ENCODE measurements at regions not wholly inside any gene's neighbourhood (a gene's known extent, or its start where the extent isn't known, plus 50 kb on each side); places are given as distances from the start of the nearest gene placed in this dataset.
A peak's percentile ranks its signal among the peaks of the same experiment; 100 is the strongest.
"Not testable (repeated sequence)": the region's sequence is repeated elsewhere in the genome, so short reads cannot be mapped to it uniquely, and the experiment has no call there.

DNA sequence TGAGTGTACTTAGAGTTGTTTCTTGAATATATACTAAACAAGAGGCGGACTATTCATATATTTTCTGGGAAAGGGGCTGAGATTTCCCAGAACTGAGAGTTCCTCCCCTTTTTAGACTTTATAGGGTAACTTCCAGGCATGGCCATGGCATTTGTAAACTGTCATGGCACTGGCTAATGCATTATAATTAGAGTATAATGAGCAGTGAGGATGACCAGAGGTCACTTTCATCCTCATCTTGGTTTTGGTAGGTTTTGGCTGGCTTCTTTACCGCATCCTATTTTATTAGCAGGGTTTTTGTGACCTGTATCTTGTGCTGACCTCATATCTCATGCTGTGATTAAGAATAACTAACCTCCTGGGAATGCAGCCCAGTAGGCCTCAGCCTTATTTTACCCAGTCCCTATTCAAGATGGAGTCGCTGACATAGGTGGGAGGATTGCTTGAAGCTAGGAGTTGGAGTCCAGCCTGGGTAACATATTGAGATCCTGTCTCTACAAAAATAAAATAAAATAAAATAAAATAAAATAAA, 91.4 kb downstream of the MOBP start:
- DNase-seq (ENCODE audit: low read depth, low spot score), result no peak

DNA sequence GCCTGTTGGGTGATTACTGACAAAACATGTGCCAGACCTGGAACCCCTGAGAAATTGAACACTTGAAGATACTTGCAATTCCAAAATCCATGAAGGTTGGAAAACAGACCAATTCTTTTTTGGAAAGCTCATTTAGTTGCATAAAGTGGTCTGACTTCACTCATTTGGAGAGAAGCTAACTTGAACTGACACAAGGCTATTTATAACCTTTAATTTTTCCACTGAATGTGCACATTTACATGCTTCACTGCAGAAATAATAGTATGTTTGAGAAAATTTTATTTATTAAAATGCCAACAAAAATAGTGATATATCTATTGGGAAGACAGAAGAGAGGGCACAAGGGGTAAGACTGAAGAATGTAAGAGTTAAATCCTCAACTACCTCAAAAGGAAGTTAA, 92.1 kb downstream of the MOBP start:
- DNase-seq (ENCODE audit: low read depth, low spot score), result no peak

DNA sequence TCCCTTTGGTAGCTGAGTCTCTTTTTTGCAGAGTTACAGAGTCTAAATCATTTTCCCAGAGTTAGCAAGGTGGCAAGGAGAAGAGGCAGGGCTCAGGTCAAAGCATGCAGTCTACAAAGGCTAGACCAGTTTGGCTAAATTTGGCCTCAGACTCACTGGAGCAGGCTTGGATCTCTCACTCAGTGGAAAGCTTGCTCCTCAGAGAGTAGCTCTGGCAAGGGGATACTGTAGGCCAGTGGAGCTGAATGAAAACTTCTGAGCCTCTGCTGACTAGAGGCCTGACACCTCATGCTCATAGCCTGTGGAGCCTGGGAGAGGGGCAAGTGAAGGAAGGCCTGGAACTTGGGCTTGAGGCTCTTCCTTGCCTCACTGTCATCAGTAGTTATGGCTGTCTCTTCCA, 101.0 kb downstream of the MOBP start:
- DNase-seq (ENCODE audit: low read depth, low spot score), result no peak

DNA sequence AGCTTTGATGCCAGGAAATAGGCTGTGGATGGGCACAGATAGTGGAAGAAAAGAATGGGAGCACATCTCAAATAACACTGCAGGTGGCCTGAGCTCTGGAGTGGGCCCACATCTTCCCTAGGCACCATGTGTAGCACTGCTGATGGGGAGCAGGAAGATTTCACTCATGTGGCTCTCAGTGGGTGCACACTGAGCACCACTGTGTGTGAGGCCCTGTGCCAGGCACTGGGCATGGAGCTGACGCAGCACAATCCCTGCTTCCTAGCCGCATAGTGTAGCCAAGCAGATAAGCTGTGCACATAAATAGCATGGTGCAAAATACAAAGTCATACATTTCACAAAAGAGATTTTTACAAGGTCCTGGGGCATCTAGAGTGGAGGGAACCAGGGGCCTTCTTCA, 101.6 kb downstream of the MOBP start:
- DNase-seq (ENCODE audit: low read depth, low spot score), result no peak

DNA sequence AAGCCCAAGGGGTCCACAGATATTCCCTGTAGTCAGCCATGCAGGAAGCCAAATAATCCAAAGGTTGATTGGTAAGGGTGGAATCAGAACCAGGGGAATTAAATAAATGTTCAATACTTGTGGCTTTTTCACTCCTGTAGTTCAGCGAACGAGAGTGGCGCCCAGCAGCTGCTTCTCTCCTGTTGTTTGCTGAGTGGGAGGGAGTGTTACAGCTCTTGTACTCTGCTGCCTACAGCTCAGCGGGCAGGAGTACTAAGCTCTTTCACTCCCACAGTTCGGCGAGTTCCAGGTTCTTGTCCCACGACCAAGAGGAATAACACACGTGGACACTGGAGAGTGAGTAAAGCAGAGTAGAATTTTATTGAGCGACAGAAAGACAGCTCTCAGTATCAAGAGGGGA, 105.9 kb downstream of the MOBP start:
- no peak for DNase-seq (ENCODE audit: low read depth, low spot score)

DNA sequence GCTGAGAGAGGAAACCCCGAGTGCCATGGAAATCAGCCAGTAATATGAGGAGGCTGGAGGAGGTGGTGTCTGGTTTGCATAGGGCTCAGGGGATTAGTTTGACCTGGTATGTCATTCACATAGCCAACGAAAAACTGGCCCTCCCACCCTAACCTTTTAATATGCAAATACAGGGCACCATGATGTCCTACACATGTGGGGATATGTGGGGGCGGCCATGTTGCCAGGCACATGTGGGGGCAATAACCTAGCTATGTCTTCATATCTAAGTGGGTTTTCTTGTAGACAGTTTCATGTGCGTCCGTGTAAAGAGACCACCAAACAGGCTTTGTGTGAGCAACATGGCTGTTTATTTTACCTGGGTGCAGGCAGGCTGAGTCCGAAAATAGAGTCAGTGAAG, 110.1 kb downstream of the MOBP start:
- DNase-seq (ENCODE audit: low read depth, low spot score), result peak; percentile 83

DNA sequence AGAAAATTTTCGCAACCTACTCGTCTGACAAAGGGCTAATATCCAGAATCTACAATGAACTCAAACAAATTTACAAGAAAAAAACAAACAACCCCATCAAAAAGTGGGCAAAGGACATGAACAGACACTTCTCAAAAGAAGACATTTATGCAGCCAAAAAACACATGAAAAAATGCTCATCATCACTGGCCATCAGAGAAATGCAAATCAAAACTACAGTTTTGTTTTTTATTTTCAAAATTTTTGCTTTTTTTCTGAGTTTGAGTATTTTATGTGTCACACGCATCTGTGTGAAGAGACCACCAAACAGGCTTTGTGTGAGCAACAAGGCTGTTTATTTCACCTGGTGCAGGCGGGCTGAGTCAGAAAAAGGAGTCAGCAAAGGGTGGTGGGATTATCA, 118.7 kb downstream of the MOBP start:
- not testable (repeated sequence) for DNase-seq (ENCODE audit: low read depth, low spot score)

DNA sequence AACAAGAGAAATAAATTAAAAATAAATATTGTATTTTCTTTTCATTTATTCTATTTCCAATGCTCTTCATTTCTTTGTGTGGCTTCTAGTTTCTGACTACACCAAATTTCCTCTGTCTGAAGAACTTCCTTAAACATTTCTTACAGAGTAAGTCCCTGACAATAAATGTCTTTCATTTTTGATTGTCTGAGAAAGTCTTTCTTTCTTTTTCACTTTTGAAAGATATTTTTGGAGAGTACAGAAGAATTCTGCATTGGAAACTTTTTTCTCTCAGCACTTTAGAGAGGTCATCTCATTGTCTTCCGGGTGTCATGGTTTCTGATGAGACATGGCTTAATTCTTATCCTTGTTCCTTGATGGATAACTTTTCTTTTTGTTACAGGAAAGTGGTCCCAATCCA, 119.6 kb downstream of the MOBP start:
- no peak for DNase-seq (ENCODE audit: low read depth, low spot score)

DNA sequence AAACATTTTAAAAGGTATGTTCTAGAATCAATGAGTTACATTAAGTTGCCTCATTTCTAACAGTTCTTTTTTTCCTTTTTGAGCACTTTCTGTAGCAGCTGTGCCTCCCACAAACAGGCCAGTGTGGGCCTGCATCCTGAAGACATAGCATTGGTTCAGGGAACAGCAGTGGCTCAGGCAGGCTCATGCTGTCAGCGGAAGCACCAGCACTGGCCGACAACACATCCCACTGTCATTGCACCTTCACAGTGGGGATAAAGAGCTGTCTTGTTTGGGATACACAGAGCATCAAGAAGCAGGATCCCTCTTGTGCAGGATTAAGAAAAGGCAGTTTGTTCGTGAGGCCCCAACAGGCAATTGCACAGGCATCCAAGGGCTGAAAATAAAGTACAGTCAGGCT, 123.3 kb downstream of the MOBP start:
- no peak for DNase-seq (ENCODE audit: low read depth, low spot score)

DNA sequence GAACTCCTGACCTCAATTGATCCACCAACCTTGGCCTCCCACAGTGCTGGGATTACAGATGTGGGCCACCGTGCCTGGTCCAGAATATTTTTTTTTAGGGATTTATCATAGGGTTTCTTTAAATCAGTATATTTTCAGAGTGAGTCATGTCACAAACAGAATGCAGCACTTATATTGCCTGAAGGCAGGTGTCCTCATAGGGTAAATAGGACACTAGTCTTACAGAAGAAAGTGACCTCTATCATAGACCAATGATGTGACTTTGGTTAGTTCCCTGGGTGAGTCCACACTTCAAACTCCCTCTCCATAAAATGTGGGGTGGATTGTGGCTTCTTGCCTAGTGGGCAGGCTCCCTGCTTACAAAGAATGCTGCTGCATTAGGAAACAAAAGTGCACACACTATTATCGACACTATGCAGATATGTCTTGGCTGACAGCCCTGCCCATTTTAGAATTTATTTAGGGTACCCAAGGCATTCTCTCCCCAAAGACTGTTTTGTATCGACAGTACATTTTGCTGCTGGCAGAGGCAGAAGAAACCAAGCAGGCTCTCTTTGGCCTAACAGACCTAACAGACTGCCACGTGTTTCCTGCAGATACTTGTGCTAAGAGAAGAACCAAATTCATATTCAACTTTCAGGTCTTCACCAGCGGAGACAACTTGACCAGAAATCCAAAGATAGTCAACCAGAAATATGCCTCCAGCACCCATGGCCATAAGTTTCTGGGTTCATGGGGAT, 125.0 kb downstream of the MOBP start:
- no peak for DNase-seq (ENCODE audit: low read depth, low spot score)

DNA sequence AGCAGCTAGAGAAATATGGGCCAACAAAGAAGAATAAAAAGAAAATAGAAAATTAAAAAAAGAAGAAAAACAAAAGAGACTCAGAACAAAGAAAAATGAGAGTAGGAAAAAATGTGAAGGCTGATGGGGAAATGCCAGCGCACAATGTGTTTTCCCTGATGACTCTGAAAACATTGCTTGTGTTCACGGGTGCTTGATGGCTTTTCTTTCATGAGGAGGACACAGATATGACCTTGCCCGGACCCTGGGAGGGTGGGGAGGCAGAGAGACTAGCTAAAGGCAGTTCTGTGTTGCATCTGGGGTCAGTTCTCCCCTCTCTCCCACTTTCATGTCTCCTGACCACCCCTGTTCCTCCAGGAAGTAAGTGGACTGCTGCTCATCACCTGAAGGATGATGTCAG, 125.9 kb downstream of the MOBP start:
- DNase-seq (ENCODE audit: low read depth, low spot score), result no peak

DNA sequence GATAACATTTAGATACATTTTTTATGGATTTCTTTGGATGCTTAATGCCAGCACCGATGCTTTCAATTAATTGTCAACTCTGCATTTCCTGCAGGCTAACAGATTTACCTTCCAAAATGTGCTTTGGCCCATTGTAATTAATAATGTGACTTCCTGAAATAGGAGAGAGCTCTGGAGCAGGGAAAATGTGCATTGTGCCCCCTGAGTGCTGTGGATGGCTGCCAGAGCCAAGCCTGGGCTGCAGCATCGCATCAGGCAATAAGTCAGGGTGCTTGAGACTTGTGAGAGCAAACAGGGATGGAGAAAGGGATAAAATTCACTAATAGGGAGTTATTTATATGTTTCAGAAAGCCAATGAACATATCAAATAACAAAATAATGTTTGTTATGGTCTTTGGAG, 133.8 kb downstream of the MOBP start:
- no peak for DNase-seq (ENCODE audit: low read depth, low spot score)

DNA sequence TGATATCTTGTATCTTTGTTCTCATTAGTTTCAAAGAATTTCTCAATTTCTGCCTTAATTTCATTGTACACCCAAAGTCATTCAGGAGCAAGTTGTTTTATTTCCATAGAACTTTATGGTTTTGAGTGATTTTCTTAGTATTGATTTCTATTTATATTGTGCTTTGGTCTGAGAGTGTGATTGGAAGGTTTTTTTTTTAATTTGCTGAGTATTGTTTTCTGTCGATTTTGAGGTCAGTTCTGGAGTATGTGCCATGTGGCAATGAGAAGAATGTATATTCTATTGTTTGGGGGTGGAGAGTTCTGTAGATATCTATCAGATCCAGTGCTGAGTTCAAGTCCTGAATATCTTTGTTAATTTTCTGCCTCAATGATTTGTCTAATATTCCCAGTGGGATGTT, 138.4 kb downstream of the MOBP start:
- no peak for DNase-seq (ENCODE audit: low read depth, low spot score)

DNA sequence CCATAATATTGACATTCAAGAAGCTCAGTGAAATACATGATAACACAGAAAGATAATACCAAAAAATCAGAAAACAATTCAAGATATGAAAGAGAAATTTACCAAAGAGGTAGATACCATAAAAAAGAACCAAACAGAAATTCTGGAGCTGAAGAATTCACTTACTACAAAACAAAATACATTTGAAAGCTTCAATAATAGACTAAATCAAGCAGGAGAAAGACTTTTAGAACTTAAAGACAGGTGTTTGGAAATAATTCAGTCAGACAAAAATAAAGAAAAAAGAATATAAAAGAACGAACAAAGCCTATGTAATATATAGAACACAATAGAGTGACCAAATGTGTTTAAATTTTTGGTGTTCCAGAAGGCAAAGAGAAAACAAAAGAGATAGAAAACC, 158.7 kb downstream of the MOBP start:
- no peak for DNase-seq (ENCODE audit: low read depth, low spot score)

DNA sequence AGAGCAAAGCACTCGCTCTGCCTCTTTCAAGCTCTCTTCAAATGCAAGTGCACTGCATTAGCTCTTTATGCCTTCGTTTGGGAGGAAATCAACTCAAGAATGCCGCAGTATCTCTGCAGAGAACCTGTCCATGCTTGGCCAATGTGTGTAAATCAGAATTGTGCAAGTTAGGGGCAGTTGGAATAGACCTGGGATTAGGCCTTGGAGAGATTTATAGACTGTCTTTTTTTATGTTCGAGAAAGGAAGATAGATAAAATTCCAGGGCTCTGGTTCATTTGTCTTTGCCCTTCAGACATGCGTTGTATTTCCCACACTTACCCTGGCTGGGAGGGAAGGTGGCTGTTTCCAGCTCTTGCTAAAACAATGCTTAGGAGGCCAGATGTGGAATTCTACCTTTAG, 163.7 kb downstream of the MOBP start:
- no peak for DNase-seq (ENCODE audit: low read depth, low spot score)

DNA sequence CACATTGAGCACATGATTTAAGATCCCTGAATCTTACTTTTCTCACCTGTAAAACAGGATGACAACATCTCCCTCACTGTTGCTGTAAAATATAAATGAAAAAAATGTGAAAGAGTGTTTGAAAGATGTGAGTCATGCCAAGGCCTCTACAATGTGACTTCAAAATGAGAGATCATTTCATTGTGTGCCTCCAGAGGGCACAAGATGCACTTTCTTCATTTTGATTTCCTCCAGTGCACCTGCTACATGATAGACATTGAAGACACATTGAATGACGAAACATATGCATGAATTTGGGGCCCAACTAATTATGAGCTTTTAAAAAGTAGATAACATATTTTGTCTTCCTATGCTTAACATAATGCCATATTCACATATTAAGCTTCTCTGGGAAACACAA, 170.3 kb downstream of the MOBP start:
- no peak for DNase-seq (ENCODE audit: low read depth, low spot score)

DNA sequence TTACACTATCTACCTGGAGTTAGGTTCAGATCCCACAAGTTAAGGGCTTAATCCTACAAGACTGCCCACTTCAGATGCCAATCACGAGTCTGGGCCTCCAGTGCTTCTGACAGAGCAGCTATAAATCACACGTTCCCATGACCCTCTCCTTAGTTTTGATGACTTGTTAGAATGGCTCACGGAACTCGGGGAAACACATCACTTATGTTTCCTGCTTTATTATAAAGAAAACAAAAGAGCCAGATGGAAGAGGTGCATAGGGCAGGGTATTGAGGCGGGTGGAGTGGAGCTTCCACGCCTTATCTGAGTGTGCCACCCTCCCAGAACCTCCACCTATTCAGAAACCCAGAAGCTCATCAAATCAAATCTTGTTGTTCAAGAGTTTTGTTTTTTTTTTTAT, 170.8 kb downstream of the MOBP start:
- DNase-seq (ENCODE audit: low read depth, low spot score), result no peak

DNA sequence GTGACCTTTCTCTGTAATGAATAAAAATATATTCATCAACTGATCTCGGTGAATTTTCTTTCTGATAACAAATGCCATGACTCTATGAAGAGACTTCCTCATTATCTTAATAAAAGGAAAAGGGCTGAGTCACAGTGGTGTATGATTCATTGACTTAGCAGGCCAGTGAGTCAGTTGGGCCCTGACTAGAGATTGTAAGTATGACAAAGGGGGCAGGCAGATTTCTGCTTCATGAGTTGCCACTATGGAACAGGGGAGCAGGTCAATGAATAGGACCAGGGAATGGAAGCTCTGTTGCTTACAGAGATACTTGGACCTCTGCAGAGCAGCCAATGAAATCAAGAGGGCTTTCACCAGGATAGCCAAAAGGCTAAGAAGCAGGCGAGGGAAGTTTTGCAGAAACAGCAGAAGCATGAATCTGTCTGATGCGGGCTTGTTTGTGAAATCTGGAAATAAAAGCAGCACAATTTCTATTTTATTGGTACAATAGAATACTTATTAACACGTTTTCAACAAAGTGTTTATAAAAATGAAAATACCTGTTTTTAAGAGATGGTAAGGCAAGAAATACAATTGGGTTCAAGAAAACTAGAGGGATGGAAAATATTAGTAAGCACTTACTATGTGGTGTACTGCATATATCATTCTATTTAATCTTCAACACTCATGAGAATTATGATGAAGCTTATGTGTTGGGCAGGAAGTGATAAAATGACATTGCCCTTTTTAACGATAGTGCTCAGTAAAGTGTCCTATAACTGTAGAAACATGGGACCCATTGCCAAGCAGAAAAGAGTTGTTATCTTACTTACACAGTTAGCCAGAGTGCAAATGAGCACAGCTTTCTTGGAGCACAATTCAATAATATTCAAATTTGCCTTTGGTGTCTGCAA, 169.8 kb upstream of the MYRIP start:
- DNase-seq (ENCODE audit: low read depth, low spot score), result peak; percentile 15

DNA sequence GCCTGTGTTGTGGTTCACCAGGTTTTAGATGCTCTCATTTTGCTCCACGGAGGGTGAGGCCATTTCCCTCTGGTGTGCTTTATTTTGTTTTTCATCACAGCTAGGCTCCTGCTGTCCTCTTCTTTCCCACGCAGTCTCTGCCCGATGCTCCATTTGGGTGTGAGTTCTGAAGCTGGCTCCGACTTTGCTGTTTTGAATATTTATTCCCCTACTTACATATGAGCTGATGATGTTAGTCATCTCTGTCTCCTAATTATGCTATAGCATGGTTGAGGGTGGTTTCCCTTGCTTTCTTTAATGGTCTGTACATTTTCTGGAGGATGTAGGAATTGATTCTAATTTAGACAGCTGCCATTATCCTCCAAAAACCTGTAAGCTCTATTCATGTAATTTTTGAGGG, 168.1 kb upstream of the MYRIP start:
- DNase-seq (ENCODE audit: low read depth, low spot score), result no peak

DNA sequence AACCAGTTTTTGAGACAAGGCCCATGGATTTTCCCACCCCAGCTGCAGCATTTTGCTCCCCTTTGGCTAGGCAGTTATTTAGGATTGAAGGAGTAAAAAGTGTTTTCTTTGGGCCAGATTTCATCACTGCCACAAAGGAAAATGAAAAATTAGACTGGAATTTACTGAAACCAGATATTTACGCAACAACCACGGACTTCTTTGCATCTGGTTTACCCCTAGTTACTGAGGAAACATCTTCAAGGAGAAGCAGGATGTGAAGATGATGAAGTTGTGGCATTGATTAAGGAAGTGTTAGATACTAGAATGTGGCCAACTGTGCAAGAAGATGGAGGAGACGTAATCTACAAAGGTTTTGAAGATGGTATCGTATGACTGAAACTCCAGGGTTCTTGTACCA, 165.2 kb upstream of the MYRIP start:
- no peak for DNase-seq (ENCODE audit: low read depth, low spot score)

DNA sequence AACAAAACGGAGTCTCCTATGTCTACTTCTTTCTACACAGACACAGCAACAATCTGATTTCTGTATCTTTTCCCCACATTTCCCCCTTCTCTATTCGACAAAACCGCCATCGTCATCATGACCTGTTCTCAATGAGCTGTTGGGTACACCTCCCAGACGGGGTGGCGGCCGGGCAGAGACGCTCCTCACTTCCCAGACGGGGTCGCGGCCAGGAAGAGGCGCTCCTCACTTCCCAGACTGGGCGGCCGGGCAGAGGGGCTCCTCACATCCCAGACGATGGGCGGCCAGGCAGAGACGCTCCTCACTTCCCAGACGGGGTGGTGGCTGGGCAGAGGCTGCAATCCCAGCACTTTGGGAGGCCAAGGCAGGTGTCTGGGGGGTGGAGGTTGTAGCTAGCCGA, 158.2 kb upstream of the MYRIP start:
- not testable (repeated sequence) for DNase-seq (ENCODE audit: low read depth, low spot score)

DNA sequence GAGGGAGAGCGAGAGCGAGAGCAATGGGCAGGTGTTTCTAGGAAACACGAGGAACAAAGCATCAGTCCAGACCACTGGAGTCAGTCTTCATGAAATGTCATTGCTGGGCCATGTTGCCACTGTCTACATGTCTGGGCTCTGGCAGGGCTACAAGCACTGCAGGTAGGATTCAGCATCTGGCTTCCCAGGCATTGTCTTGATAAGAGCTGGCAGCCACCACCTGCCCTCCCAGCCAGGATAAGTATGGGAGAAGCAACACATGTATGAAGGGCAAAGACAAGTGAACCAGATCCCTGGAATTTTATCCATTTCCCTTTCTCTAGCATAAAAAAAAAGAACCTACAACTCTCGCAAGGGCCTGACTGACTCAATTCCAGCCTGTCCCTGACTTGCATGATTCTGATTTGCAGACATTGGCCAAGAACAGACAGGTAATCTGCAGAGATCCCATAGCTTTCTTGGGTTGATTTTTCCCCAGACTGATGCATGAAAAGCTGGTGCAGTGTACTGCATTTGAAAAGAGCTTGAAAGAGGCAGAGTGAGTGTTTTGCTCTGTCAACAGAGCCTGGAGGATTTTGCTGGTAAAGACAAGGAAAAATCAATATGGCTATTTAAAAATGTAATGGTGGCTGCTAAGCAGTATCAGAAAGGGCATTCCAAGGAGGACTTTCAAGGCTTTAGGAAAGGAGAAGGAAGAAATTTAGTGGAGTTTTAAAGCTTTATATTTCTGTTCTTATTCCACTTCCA, 157.2 kb upstream of the MYRIP start:
- no peak for DNase-seq (ENCODE audit: low read depth, low spot score)

Data from iPS DF 19.7 (cell line).